ENCODE measurements at regions not wholly inside any gene's neighbourhood (a gene's known extent, or its start where the extent isn't known, plus 50 kb on each side); places are given as distances from the start of the nearest gene placed in this dataset.

DNA sequence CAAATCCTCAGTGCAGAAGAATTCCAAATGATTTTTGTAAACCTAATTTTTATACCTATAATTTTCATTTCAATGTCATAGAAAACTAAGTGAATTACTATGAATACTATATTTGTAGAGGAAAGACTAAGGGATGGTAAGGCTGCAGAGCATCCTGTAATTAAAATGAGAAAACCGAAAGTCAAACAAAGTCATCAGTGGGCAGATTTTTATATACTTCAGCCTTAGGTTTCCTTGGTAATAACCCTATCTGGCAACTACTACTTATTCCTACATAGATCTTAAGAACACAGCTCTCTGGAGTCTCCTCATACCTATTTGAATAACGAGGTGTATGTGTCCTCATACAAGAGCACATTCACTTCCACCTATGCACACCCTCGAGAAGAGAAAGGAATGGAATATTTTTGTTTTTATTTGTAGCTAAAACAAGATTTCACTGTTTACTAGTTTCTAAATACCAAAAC, 117.9 kb upstream of the SGK1 start:
- TF ChIP-seq RFX5 (IDR thresholded peaks at IDR 0.05; ENCODE audit: borderline replicate concordance, low read depth, low read length) (no peak), SP2 (IDR thresholded peaks at IDR 0.05; ENCODE audit: low read length) (no peak), CHD2 (IDR thresholded peaks at IDR 0.05; ENCODE audit: low read length) (no peak), CEBPB (IDR thresholded peaks at IDR 0.05; ENCODE audit: low read depth, low read length) (no peak), BRCA1 (IDR thresholded peaks at IDR 0.05; ENCODE audit: low read depth, low read length) (no peak), PHF8 (conservative IDR thresholded peaks at IDR 0.05; ENCODE audit: low read depth, low read length) (no peak)
- TF ChIP-seq, protein P1, sequence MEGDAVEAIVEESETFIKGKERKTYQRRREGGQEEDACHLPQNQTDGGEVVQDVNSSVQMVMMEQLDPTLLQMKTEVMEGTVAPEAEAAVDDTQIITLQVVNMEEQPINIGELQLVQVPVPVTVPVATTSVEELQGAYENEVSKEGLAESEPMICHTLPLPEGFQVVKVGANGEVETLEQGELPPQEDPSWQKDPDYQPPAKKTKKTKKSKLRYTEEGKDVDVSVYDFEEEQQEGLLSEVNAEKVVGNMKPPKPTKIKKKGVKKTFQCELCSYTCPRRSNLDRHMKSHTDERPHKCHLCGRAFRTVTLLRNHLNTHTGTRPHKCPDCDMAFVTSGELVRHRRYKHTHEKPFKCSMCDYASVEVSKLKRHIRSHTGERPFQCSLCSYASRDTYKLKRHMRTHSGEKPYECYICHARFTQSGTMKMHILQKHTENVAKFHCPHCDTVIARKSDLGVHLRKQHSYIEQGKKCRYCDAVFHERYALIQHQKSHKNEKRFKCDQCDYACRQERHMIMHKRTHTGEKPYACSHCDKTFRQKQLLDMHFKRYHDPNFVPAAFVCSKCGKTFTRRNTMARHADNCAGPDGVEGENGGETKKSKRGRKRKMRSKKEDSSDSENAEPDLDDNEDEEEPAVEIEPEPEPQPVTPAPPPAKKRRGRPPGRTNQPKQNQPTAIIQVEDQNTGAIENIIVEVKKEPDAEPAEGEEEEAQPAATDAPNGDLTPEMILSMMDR (IDR thresholded peaks at IDR 0.05; ENCODE audit: control extremely low read depth in 1 of 3, insufficient read depth in 1 of 3, low read depth in 1 of 3, low read length in 3 of 3) = no peak
- TF ChIP-seq, protein P2, sequence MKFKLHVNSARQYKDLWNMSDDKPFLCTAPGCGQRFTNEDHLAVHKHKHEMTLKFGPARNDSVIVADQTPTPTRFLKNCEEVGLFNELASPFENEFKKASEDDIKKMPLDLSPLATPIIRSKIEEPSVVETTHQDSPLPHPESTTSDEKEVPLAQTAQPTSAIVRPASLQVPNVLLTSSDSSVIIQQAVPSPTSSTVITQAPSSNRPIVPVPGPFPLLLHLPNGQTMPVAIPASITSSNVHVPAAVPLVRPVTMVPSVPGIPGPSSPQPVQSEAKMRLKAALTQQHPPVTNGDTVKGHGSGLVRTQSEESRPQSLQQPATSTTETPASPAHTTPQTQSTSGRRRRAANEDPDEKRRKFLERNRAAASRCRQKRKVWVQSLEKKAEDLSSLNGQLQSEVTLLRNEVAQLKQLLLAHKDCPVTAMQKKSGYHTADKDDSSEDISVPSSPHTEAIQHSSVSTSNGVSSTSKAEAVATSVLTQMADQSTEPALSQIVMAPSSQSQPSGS (IDR thresholded peaks at IDR 0.05; ENCODE audit: low read length) = no peak
